ENCODE measurements at regions not wholly inside any gene's neighbourhood (a gene's known extent, or its start where the extent isn't known, plus 50 kb on each side); places are given as distances from the start of the nearest gene placed in this dataset.

- Histone ChIP-seq H3K9me2 (replicated peaks; ENCODE audit: insufficient read depth, low read length) (0 out of 2 replicates have a peak, but pooled peaks cover 8% of the 10 kb centered on the region), H3K36me3 (ENCODE audit: low read length) (no peaks in the 10 kb centered on the region), H3F3A (ENCODE audit: insufficient read depth) (no peaks in the 10 kb centered on the region), H4K20me1 (ENCODE audit: low read depth, low read length) (peaks cover 5% of the 10 kb centered on the region; the same call in 1 of the 2 replicates), H3K27me3 (ENCODE audit: low read length) (no peaks in the 10 kb centered on the region), H3K4me2 (ENCODE audit: low read depth, low read length, poor library complexity, severe bottlenecking) (no peak overlapping the region), H3K79me2 (ENCODE audit: insufficient read depth, low read length) (no peaks in the 10 kb centered on the region), H3K9ac (ENCODE audit: low read length) (no peak overlapping the region), H2AFZ (ENCODE audit: low read depth, low read length, severe bottlenecking) (no peak overlapping the region), H3K4me3 (ENCODE audit: insufficient read depth, low read length, poor library complexity, severe bottlenecking) (no peak overlapping the region), H3K27ac (ENCODE audit: low read depth, low read length) (no peak overlapping the region), H3K9me3 (ENCODE audit: insufficient read depth, low read length) (no peaks in the 10 kb centered on the region)
- TF ChIP-seq EZH2phosphoT487 (conservative IDR thresholded peaks at IDR 0.05; ENCODE audit: low read length) (no peak), CTCF (IDR thresholded peaks at IDR 0.05; ENCODE audit: insufficient read depth, low read length, poor library complexity, severe bottlenecking) (no peak)
Observed at GRCh38 chr7:85688712-85689111, 501.9 kb upstream of the SEMA3D start.

GRCh38 chr7:85686401-85687181 lies 499.7 kb upstream of the SEMA3D start:
- Histone ChIP-seq H4K20me1 (ENCODE audit: low read depth, low read length) (no peaks in the 10 kb centered on the region), H3K4me2 (ENCODE audit: low read depth, low read length, poor library complexity, severe bottlenecking) (no peak overlapping the region), H3F3A (ENCODE audit: insufficient read depth) (no peaks in the 10 kb centered on the region), H3K9ac (ENCODE audit: low read length) (no peak overlapping the region), H3K9me3 (ENCODE audit: insufficient read depth, low read length) (0 out of 2 replicates have a peak, but pooled peaks cover 5% of the 10 kb centered on the region), H3K27ac (ENCODE audit: low read depth, low read length) (no peak overlapping the region), H3K9me2 (replicated peaks; ENCODE audit: insufficient read depth, low read length) (0 out of 2 replicates have a peak, but pooled peaks cover 4% of the 10 kb centered on the region), H3K27me3 (ENCODE audit: low read length) (no peaks in the 10 kb centered on the region), H2AFZ (ENCODE audit: low read depth, low read length, severe bottlenecking) (no peak overlapping the region), H3K4me3 (ENCODE audit: insufficient read depth, low read length, poor library complexity, severe bottlenecking) (no peak overlapping the region), H3K79me2 (ENCODE audit: insufficient read depth, low read length) (no peaks in the 10 kb centered on the region), H3K36me3 (ENCODE audit: low read length) (no peaks in the 10 kb centered on the region)
- no peak for TF ChIP-seq EZH2phosphoT487 (conservative IDR thresholded peaks at IDR 0.05; ENCODE audit: low read length)

GRCh38 chr7:85685901-85686300 lies 499.0 kb upstream of the SEMA3D start:
- H4K20me1 ChIP-seq (ENCODE audit: low read depth, low read length), result no peaks in the 10 kb centered on the region
- no peak overlapping the region for H3K4me2 ChIP-seq (ENCODE audit: low read depth, low read length, poor library complexity, severe bottlenecking)
- H2AFZ ChIP-seq (ENCODE audit: low read depth, low read length, severe bottlenecking), result no peak overlapping the region
- no peaks in the 10 kb centered on the region for H3K36me3 ChIP-seq (ENCODE audit: low read length)
- no peak for TF ChIP-seq EZH2phosphoT487 (conservative IDR thresholded peaks at IDR 0.05; ENCODE audit: low read length)
- TF ChIP-seq CTCF (IDR thresholded peaks at IDR 0.05; ENCODE audit: insufficient read depth, low read length, poor library complexity, severe bottlenecking), result no peak
- H3K9me2 ChIP-seq (replicated peaks; ENCODE audit: insufficient read depth, low read length), result 0 out of 2 replicates have a peak, but pooled peaks cover 4% of the 10 kb centered on the region
- H3K4me3 ChIP-seq (ENCODE audit: insufficient read depth, low read length, poor library complexity, severe bottlenecking), result no peak overlapping the region
- no peaks in the 10 kb centered on the region for H3F3A ChIP-seq (ENCODE audit: insufficient read depth)
- 0 out of 2 replicates have a peak, but pooled peaks cover 5% of the 10 kb centered on the region for H3K9me3 ChIP-seq (ENCODE audit: insufficient read depth, low read length)
- H3K9ac ChIP-seq (ENCODE audit: low read length), result no peak overlapping the region
- H3K27me3 ChIP-seq (ENCODE audit: low read length), result no peaks in the 10 kb centered on the region
- H3K27ac ChIP-seq (ENCODE audit: low read depth, low read length), result no peak overlapping the region
- no peaks in the 10 kb centered on the region for H3K79me2 ChIP-seq (ENCODE audit: insufficient read depth, low read length)

Measured in SU-DHL-6 (cell line).